HL-60 (cell line): ENCODE measurements at regions not wholly inside any gene's neighbourhood (a gene's known extent, or its start where the extent isn't known, plus 50 kb on each side); places are given as distances from the start of the nearest gene placed in this dataset.

Experiments used
- DNase-seq, 2 experiments: peaks; one replicate each; pipeline ENCODE4 v3.0.0-alpha.2; 2010 to 2020; ENCODE audit warnings: low read depth in 1 of 2, low spot score in 1 of 2
- H3K27ac ChIP-seq: fragments of 250-450 bp; sonication (Bioruptor Pico); replicated peaks from 2 replicates; pipeline ENCODE4 v1.5.1; 2020; ENCODE audit warnings: mild to moderate bottlenecking, moderate library complexity
- H3K27me3 ChIP-seq: fragments of 250-450 bp; sonication (Bioruptor Pico); 2 replicates; pipeline ENCODE4 v1.5.1; 2021; ENCODE audit warnings: mild to moderate bottlenecking, moderate library complexity; ENCODE audit not compliant: insufficient read depth, poor library complexity, severe bottlenecking
- H3K4me3 ChIP-seq: replicated peaks from 2 replicates; pipeline ENCODE4 v1.5.1; 2011; ENCODE audit warnings: mild to moderate bottlenecking, control low read depth, low read length; ENCODE audit not compliant: insufficient read depth
- GABPA ChIP-seq: IDR thresholded peaks from 2 replicates; pipeline ENCODE4 v1.6.1; 2012; ENCODE audit warnings: low read depth
- POLR2AphosphoS5 ChIP-seq: IDR thresholded peaks from 2 replicates; pipeline ENCODE4 v1.6.1; 2012; ENCODE audit warnings: low read depth
- SPI1 ChIP-seq: IDR thresholded peaks from 2 replicates; pipeline ENCODE4 v1.6.1; 2012; ENCODE audit warnings: low read depth, mild to moderate bottlenecking, borderline replicate concordance
- TF ChIP-seq, protein P1 (sequence below): IDR thresholded peaks from one replicate; pipeline ENCODE4 v1.5.1; 2011; ENCODE audit warnings: low read length, control low read depth, inconsistent platforms; ENCODE audit not compliant: insufficient read depth
- TF ChIP-seq, protein P2 (sequence below): IDR thresholded peaks from 2 replicates; pipeline ENCODE4 v1.6.1; 2012; ENCODE audit warnings: low read depth; ENCODE audit not compliant: insufficient replicate concordance

GRCh38 chr17:54518706-54519105 is 381.9 kb upstream of the TOM1L1 start:
- Histone ChIP-seq H3K27ac (no peak overlapping the region), H3K27me3 (no peaks in the 10 kb centered on the region), H3K4me3 (no peak overlapping the region)
- no peak for DNase-seq
- TF ChIP-seq, protein P1, sequence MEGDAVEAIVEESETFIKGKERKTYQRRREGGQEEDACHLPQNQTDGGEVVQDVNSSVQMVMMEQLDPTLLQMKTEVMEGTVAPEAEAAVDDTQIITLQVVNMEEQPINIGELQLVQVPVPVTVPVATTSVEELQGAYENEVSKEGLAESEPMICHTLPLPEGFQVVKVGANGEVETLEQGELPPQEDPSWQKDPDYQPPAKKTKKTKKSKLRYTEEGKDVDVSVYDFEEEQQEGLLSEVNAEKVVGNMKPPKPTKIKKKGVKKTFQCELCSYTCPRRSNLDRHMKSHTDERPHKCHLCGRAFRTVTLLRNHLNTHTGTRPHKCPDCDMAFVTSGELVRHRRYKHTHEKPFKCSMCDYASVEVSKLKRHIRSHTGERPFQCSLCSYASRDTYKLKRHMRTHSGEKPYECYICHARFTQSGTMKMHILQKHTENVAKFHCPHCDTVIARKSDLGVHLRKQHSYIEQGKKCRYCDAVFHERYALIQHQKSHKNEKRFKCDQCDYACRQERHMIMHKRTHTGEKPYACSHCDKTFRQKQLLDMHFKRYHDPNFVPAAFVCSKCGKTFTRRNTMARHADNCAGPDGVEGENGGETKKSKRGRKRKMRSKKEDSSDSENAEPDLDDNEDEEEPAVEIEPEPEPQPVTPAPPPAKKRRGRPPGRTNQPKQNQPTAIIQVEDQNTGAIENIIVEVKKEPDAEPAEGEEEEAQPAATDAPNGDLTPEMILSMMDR = no peak
- TF ChIP-seq SPI1 (no peak), GABPA (no peak), POLR2AphosphoS5 (no peak)
- TF ChIP-seq, protein P2, sequence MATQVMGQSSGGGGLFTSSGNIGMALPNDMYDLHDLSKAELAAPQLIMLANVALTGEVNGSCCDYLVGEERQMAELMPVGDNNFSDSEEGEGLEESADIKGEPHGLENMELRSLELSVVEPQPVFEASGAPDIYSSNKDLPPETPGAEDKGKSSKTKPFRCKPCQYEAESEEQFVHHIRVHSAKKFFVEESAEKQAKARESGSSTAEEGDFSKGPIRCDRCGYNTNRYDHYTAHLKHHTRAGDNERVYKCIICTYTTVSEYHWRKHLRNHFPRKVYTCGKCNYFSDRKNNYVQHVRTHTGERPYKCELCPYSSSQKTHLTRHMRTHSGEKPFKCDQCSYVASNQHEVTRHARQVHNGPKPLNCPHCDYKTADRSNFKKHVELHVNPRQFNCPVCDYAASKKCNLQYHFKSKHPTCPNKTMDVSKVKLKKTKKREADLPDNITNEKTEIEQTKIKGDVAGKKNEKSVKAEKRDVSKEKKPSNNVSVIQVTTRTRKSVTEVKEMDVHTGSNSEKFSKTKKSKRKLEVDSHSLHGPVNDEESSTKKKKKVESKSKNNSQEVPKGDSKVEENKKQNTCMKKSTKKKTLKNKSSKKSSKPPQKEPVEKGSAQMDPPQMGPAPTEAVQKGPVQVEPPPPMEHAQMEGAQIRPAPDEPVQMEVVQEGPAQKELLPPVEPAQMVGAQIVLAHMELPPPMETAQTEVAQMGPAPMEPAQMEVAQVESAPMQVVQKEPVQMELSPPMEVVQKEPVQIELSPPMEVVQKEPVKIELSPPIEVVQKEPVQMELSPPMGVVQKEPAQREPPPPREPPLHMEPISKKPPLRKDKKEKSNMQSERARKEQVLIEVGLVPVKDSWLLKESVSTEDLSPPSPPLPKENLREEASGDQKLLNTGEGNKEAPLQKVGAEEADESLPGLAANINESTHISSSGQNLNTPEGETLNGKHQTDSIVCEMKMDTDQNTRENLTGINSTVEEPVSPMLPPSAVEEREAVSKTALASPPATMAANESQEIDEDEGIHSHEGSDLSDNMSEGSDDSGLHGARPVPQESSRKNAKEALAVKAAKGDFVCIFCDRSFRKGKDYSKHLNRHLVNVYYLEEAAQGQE = no peak

DNA sequence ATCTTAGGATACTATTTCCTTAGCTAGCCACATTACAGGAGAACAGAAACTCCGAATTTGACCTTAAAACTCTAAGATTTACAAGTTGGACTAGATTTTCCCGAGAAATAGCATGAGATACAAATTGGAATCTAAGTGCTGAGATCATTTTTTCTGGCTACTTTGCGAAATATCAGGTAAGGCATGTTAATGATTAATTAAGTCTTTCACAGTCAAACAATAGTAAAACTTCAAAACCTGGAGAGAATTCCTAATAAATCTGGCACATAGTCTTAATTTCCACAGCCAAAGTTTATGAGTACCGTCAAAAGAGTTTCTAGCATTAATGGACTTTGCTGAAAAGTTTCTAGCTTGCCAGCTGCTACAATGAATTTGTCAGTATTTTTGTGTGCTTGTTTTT is 379.5 kb upstream of the TOM1L1 start:
- Histone ChIP-seq H3K27ac (no peak overlapping the region), H3K27me3 (no peaks in the 10 kb centered on the region), H3K4me3 (no peak overlapping the region)
- TF ChIP-seq GABPA (no peak), SPI1 (no peak), POLR2AphosphoS5 (no peak)
- TF ChIP-seq, protein P2 = no peak
- TF ChIP-seq, protein P1 = no peak
- no peak for DNase-seq

- H3K27me3 ChIP-seq = no peaks in the 10 kb centered on the region
- no peak overlapping the region for H3K27ac ChIP-seq
- H3K4me3 ChIP-seq = no peak overlapping the region
- TF ChIP-seq GABPA = no peak
- TF ChIP-seq SPI1 = no peak
- TF ChIP-seq, protein P1 = no peak
- no peak for DNase-seq
Measured at GRCh38 chr17:54524501-54524900, 376.2 kb upstream of the TOM1L1 start.

DNA sequence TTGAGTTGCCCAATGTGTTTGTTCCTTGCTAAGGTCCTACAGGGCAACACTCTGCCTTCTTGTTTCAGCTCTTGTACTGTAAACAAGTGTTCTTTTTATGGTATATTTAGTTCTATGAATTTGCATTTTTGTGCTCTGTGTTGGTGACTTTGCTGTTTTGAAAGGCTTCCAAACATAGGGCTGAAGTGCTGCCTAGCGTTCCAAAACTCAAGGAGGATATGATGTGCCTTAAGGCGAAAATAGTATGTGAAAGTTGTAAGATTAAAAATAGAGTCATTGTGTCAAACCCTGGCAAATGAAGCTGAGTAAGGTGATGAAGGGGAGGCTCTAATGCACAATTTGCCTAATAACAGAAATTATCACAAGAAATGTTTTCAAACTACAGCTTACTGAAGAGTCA is 372.7 kb upstream of the TOM1L1 start:
- Histone ChIP-seq H3K27ac (no peak overlapping the region), H3K27me3 (no peaks in the 10 kb centered on the region), H3K4me3 (no peak overlapping the region)
- TF ChIP-seq, protein P1 = no peak
- TF ChIP-seq POLR2AphosphoS5 (no peak), GABPA (no peak), SPI1 (no peak)
- TF ChIP-seq, protein P2 = no peak
- no peak for DNase-seq
